Stomach smooth muscle (tissue), 2 donors: ENCODE measurements at regions not wholly inside any gene's neighbourhood (a gene's known extent, or its start where the extent isn't known, plus 50 kb on each side); places are given as distances from the start of the nearest gene placed in this dataset.

Source experiments
- H3K27ac ChIP-seq: one replicate; pipeline ENCODE4 v1.7.0; 2013; ENCODE audit warnings: mild to moderate bottlenecking, low read length, inconsistent platforms
- H3K27me3 ChIP-seq, 2 donors: one replicate each; pipeline ENCODE4 v1.7.0; 2013; ENCODE audit warnings: low read length in 2 of 2; ENCODE audit not compliant: insufficient read depth in 2 of 2, control insufficient read depth in 1 of 2
- H3K36me3 ChIP-seq, 2 donors: one replicate each; pipeline ENCODE4 v1.7.0; 2013; ENCODE audit warnings: low read length in 2 of 2; ENCODE audit not compliant: control insufficient read depth in 2 of 2, insufficient read depth in 2 of 2
- H3K4me1 ChIP-seq: one replicate; pipeline ENCODE4 v1.7.0; 2013; ENCODE audit warnings: low read length; ENCODE audit not compliant: control insufficient read depth, insufficient read depth
- H3K4me3 ChIP-seq, 2 donors: one replicate each; pipeline ENCODE4 v1.7.0; 2013; ENCODE audit warnings: low read length in 2 of 2
- H3K9ac ChIP-seq, 2 donors: one replicate each; pipeline ENCODE4 v1.7.0; 2013; ENCODE audit warnings: low read length in 2 of 2, mild to moderate bottlenecking in 1 of 2
- H3K9me3 ChIP-seq, 2 donors: one replicate each; pipeline ENCODE4 v1.7.0; 2013; ENCODE audit warnings: low read length in 2 of 2; ENCODE audit not compliant: control insufficient read depth in 2 of 2
- donor health status: healthy.
- donor health status: Pancreatic carcinoma.

GRCh38 chr15:93557696-93558095 lies 468.7 kb upstream of the RGMA start:
- no peak overlapping the region for H3K27ac ChIP-seq
- H3K9ac ChIP-seq: no peak overlapping the region
- H3K4me1 ChIP-seq: no peaks in the 10 kb centered on the region
- H3K27me3 ChIP-seq: no peaks in the 10 kb centered on the region
- H3K36me3 ChIP-seq: no peaks in the 10 kb centered on the region
- no peak overlapping the region for H3K4me3 ChIP-seq
- H3K9me3 ChIP-seq: no peaks in the 10 kb centered on the region

GRCh38 chr15:93553167-93553935 lies 464.3 kb upstream of the RGMA start:
- no peaks in the 10 kb centered on the region for H3K27me3 ChIP-seq
- H3K36me3 ChIP-seq: no peaks in the 10 kb centered on the region
- H3K27ac ChIP-seq: no peak overlapping the region
- H3K9me3 ChIP-seq: no peaks in the 10 kb centered on the region
- H3K9ac ChIP-seq: no peak overlapping the region
- H3K4me1 ChIP-seq: no peaks in the 10 kb centered on the region
- H3K4me3 ChIP-seq: no peak overlapping the region

DNA sequence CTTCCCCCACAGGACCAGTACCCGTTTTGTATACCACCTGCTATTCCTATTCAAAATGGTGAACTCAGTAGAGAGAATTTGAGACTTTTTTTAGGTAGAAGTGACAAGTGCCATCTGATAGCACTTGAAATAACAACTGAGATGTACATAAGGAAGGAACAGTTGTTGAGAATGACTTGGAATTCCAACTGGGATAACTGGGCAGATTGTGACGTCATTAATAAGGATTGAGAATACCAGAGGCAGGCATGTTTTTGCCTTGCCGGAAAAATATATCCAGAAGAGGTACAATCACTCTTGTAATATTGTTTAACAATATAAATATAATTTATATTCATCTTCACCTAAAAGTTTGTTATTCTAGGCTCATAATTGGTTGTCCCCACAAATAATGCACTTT lies 454.1 kb upstream of the RGMA start:
- Histone ChIP-seq H3K4me1 (no peaks in the 10 kb centered on the region), H3K27ac (no peak overlapping the region), H3K27me3 (no peaks in the 10 kb centered on the region), H3K9ac (no peak overlapping the region), H3K9me3 (no peaks in the 10 kb centered on the region), H3K4me3 (no peak overlapping the region), H3K36me3 (no peaks in the 10 kb centered on the region)

- Histone ChIP-seq H3K36me3 (no peaks in the 10 kb centered on the region), H3K27me3 (no peaks in the 10 kb centered on the region), H3K4me3 (no peak overlapping the region), H3K4me1 (peaks cover 4% of the 10 kb centered on the region), H3K27ac (no peak overlapping the region), H3K9me3 (no peaks in the 10 kb centered on the region), H3K9ac (no peak overlapping the region)
Observed at GRCh38 chr15:93527374-93528050, 438.5 kb upstream of the RGMA start.

- Histone ChIP-seq H3K27ac (no peak overlapping the region), H3K9ac (no peak overlapping the region), H3K4me3 (no peak overlapping the region), H3K27me3 (no peaks in the 10 kb centered on the region), H3K4me1 (peaks cover 4% of the 10 kb centered on the region), H3K36me3 (no peaks in the 10 kb centered on the region), H3K9me3 (no peaks in the 10 kb centered on the region)
Observed at GRCh38 chr15:93524432-93524831, 435.4 kb upstream of the RGMA start.

GRCh38 chr15:93523481-93523880 lies 434.5 kb upstream of the RGMA start:
- no peak overlapping the region for H3K27ac ChIP-seq
- H3K9me3 ChIP-seq: no peaks in the 10 kb centered on the region
- peaks cover 4% of the 10 kb centered on the region for H3K4me1 ChIP-seq
- H3K27me3 ChIP-seq: no peaks in the 10 kb centered on the region
- no peak overlapping the region for H3K9ac ChIP-seq
- no peak overlapping the region for H3K4me3 ChIP-seq
- H3K36me3 ChIP-seq: no peaks in the 10 kb centered on the region

GRCh38 chr15:93520206-93520605 lies 431.2 kb upstream of the RGMA start:
- Histone ChIP-seq H3K4me1 (peaks cover 5% of the 10 kb centered on the region), H3K4me3 (no peak overlapping the region), H3K9me3 (no peaks in the 10 kb centered on the region), H3K9ac (no peak overlapping the region), H3K36me3 (no peaks in the 10 kb centered on the region), H3K27ac (no peak overlapping the region), H3K27me3 (no peaks in the 10 kb centered on the region)

DNA sequence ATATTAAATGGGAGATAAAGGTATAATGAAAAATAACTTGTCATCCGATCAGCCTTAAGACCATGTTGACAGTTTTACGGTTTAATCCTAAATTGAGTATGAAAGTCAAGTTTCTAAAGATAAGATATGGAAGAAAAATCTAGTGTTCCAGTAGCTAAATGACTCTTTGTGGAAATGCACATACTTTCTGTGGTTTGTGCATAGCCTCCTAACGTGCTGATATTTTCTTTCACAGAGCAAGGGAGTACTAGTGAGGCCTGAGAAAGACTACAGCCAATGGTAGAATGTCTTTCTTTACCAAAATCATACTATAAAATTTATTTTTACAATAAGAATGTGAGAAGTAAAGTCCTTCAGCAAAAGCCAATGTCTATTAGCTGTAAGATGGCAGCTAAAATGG lies 430.6 kb upstream of the RGMA start:
- H3K27me3 ChIP-seq: no peaks in the 10 kb centered on the region
- no peak overlapping the region for H3K9ac ChIP-seq
- H3K27ac ChIP-seq: no peak overlapping the region
- H3K4me1 ChIP-seq: peaks cover 5% of the 10 kb centered on the region
- no peak overlapping the region for H3K4me3 ChIP-seq
- no peaks in the 10 kb centered on the region for H3K9me3 ChIP-seq
- H3K36me3 ChIP-seq: no peaks in the 10 kb centered on the region

- no peaks in the 10 kb centered on the region for H3K36me3 ChIP-seq
- H3K27me3 ChIP-seq: no peaks in the 10 kb centered on the region
- H3K4me1 ChIP-seq: peaks cover 5% of the 10 kb centered on the region
- no peak overlapping the region for H3K4me3 ChIP-seq
- H3K27ac ChIP-seq: no peak overlapping the region
- no peak overlapping the region for H3K9ac ChIP-seq
- H3K9me3 ChIP-seq: no peaks in the 10 kb centered on the region
Observed at GRCh38 chr15:93517176-93517575, 428.2 kb upstream of the RGMA start.

DNA sequence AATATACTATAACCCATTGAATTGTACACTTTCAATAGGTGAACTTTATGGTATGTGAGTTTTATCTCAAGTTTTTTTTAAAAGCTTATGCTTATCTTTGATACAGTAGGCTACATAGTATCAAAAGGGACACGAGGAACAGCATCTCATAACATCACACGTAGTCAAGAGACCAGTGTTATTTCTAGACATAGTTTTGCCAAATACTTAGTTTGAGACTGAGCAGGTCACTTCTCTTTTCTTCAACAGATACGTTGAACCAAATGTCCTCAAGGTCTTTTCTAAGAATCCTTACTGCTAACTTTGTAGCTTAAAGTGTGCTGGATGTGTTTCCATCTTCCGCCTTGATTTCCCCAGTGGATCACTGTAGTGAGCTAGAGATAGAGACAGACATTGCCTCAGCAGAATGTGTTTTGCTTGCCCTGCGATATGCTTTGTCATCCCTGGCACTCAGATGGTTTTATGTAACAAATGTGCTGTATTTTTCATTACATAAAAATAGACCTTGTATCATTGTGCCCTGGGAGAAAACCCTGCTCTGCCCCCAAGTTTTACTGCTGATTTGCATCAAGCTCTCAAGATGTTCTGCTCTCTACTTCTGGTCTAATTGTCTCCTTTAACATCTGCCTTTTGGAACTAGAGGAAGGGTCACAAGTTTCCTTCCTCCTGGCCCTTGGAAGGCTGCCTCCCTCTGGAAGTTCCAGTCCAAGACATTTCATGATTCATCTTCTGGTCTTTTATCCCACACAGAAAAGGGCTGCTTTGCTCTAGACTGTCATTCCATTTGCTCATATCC lies 426.4 kb upstream of the RGMA start:
- Histone ChIP-seq H3K27ac (no peak overlapping the region), H3K27me3 (no peaks in the 10 kb centered on the region), H3K9me3 (no peaks in the 10 kb centered on the region), H3K4me3 (no peak overlapping the region), H3K9ac (no peak overlapping the region), H3K4me1 (peaks cover 5% of the 10 kb centered on the region), H3K36me3 (no peaks in the 10 kb centered on the region)
